HG03457 (cell line): ENCODE measurements at regions not wholly inside any gene's neighbourhood (a gene's known extent, or its start where the extent isn't known, plus 50 kb on each side); places are given as distances from the start of the nearest gene placed in this dataset.
A peak's percentile ranks its signal among the peaks of the same experiment; 100 is the strongest.

Experiments used
- ATAC-seq: cut with Tn5 transposase; IDR thresholded peaks from one replicate; pipeline ENCODE4 v1.9.1; 2021; ENCODE audit warnings: moderate number of reproducible peaks; ENCODE audit not compliant: unreplicated experiment

GRCh38 chr7:47148536-47149207 lies 433.2 kb downstream of the TNS3 start:
- no peak for ATAC-seq

- peak; percentile 48 for ATAC-seq
These were observed 434.7 kb downstream of the TNS3 start for GRCh38 chr7:47147213-47147631.

DNA sequence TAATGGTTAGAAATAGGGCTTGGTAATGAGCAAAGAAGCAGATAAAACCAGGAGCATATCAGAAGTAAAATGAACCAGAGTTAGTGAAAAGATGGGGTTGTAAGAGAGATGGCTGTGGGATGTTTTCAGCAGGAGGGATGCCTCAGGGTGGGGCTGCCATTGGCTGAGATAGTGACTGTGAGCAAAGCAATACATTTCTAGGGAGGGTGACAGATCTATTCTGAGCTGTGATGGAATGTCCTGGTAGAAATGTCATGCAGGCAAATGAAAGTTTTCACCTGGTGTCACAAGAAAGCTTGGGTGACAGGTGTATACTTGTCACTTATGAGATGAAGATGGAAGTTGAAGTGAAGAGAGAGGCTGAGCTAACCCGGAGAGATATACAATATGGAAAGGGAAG lies 435.9 kb downstream of the TNS3 start:
- no peak for ATAC-seq

DNA sequence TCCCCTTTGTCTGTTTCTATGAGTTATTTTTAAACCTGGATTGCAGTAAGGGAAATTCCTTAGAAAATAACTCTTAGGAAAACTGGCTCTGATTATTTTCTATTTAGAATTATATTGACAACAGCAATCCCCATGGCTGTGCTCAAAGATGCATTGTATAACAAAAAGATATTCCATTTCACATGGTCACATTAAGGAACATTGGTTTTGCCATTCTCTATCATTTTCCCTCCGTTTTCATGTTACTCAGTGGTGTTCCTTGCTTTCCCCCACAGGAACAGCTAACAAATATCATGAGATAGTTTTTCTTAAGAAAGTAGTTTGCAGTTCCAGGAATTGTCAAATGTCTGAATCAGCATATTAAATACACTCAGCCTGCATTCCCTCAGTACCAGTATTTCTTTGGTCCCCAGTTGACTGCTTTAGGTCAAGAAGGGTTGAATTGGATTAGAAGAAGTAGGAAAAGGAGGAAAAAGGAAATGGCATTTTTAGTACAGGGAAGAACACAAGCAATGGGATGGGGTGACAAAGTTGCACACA lies 436.7 kb downstream of the TNS3 start:
- no peak for ATAC-seq

DNA sequence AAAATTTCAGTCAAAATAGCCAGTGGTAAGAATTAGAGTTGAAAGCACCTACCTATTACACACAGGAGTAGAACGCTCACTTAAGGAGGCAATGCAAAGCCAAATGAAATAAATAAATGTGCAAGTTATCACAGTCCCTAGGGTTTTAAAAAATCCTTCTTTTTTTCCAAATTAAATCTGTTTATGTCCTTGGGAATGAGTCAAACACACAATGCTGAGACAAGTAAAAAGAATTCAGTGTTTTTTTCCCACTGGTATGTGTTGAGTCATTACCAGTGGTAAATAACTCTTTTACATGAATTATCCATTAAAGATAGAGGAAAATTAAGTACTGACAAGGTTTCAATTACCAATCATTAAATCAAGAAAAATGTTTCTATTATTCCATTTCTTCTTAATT lies 438.6 kb downstream of the TNS3 start:
- no peak for ATAC-seq

- ATAC-seq: no peak
These were observed 439.1 kb downstream of the TNS3 start for GRCh38 chr7:47142867-47143175.

DNA sequence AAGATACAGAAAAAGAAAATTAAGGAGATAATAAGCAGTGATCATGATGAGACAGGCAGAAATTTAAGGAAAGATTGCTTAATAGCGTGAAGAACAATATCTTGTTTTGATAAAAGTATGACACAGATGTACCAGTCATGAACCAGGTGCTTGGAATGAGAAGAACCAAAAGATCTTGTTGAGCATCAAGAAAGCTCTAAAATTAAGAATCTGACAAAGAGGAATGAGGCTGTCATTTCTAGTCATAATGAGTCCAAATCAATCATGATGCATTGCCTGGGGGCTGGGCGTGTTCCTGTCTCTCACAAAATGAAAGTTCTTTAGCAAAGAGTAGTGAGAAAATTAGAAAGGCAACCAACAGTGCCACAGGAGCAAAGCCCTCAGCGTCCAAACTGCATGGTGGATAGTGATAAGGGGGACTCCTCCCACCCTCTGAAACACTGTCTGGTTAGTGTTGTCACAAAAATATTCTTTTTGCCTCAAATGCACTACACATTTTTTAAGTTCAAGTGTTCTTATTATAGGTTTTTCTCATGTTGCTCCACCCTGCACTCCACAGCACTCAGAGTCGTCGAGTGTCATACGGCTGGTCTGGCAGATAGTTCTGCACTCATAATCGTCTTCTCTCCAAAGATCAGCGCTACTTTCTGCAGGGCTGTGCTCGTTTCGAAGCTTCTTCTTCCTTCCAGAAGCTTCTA lies 439.6 kb downstream of the TNS3 start:
- no peak for ATAC-seq

GRCh38 chr7:47132471-47132870 lies 449.4 kb downstream of the TNS3 start:
- no peak for ATAC-seq

DNA sequence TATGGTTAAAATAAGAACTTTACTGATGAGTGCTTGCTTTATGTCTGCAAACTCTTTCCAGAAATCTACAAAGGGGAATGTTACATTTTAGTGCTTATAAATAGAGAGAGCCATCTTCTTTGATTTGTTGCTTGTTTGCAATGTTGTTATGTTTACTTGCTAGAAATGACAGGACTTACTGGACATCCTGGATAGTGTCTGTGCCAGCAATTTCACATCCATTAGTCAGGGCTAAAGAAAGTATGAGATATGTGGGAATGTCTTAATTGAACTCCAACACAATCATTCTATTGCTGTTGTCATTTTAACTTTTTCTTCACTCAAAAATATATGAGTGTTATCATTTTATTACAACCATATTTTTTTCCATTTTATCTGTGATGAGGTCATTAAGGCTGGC lies 453.2 kb downstream of the TNS3 start:
- no peak for ATAC-seq

DNA sequence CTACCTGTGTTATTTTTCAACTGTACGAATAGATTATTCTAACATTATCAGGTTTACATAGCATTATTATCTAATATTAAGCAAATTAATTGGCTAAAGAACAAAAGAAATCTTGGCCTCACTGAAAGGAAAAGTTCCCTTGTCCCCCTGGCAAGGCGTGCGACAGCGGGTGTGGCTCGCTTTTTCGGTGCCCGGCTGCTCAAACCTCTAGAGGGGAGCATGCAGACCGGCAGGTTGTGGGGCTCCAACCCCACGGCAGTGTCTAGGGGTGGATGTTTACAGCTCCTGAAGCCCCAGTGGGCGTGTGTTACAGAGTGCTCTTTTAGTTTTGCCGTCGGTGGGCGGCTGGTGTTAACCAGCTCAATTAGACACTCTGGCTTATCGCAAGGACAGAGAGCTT lies 456.4 kb downstream of the TNS3 start:
- no peak for ATAC-seq

GRCh38 chr7:47119261-47119865 lies 462.5 kb downstream of the TNS3 start:
- no peak for ATAC-seq

DNA sequence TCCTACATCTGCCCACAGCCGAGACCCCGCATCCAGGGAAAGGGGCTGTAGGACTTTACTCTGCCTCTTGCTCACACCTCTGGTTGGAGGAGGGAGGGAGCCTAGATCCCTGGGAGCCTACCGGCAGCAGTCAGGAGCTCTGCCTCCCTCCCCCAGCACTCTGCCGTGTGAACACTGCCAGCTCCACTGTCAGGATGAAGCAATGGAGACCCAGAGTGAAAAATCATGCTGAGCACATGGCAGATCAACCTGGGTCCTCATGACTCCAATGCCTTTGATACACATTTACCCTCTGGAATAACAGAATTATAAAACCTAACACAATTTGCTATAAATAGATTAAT lies 477.7 kb downstream of the TNS3 start:
- no peak for ATAC-seq

DNA sequence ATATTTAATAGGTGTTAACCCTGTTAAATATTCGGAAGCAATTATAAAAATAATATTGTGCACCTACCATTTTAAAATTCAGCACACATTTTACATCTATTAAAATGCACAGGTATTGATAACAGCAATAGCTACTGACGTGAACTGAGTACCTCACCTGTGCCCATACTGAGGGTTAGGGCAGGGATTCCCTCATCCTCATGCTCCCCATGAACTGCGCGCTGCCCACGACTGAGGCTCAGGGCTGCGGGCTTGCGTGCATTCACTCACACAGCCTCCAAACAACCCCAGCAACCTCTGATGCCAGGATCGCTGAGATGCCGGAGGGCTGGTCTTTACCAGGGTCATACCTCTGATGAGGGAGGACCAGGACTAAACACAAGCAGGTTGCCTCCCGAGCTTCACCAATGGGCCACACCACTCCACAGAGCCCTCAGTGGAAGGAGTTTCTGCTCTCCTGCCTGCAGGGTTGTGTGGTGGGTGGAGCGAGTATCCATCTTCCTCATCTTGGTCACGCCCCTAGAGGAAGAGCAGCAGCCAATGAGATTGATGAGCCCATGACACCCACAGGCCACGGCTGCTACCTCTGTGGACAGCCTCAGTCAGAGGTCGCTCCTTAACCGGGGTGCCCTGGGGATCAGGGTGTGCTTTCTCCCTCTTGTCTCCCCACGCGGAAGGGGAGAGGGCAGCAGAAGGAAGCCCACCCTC lies 478.3 kb downstream of the TNS3 start:
- ATAC-seq: no peak

DNA sequence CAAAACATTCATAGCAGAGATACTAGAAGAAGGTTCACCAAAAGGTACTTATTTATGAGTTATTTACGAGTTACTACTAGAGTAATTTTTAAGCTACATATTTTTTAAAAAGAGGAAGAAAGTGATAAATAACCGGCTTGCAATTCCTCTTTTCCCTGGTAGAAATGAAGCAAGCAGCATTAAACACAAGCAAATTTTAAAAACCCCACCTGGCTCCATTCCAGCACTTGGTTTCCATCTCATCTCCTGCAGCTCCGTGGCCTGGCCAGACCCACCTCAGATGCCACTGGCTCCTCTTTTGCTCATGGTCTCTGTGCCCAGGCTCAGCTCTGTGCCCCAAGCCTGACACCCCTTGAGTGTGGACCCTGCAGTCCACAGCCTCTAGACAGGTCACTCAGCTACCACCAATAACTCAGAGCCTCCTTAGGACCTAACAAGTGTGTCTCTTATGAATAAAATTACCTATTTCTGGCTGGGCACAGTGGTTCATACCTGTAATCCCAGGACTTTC lies 479.5 kb downstream of the TNS3 start:
- ATAC-seq: no peak

- no peak for ATAC-seq
These were observed 481.0 kb downstream of the TNS3 start for GRCh38 chr7:47100817-47101435.

DNA sequence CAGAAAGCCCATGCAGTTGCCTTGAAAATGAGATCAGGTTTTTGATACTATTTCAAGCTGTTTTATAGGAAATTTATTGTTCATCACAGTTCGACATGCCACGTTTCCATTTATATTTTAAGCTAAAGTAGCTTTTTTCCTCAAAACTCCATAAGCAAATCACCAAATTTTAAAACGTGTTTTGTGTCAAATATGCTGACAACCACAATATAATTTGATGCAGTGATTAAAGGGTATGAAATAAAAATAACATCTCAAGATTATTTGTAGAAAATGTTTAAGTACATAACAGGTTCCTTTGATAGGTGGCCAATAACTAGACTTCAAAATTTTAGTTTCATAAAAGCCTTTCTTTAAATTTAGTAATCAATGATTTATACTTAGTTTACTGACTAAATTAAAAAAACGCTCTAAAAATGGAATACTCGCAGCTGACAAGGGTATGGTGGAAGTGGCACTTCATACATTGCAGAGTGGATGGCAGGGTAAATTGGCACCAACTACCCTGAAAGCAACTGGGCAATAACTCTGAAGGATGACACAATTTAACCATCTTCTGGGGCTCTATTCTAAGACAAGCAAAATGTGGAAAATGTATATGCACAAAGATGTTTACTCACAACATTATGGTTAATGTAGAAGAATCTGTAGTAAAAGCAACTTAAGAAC lies 481.6 kb downstream of the TNS3 start:
- no peak for ATAC-seq

DNA sequence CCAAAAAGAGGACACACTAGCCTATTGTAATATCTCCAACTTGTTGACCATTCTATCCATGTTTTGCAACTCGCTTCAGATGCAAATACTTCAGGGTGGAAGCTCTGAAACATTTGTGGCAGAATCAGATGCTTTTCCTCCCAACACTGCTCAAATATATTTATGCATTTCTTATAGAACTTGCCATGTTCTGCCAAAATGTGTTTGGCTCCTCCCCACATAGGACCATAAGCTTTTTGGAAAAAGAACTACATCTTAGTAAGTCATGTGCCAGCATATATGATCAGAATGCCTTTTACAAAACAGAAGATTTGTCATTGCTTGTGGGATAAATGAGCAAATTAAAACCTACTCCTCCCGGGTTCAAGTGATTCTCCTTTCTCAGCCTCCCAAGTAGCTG lies 484.5 kb downstream of the TNS3 start:
- ATAC-seq: no peak

- no peak for ATAC-seq
These were observed 486.0 kb downstream of the TNS3 start for GRCh38 chr7:47095946-47096345.

DNA sequence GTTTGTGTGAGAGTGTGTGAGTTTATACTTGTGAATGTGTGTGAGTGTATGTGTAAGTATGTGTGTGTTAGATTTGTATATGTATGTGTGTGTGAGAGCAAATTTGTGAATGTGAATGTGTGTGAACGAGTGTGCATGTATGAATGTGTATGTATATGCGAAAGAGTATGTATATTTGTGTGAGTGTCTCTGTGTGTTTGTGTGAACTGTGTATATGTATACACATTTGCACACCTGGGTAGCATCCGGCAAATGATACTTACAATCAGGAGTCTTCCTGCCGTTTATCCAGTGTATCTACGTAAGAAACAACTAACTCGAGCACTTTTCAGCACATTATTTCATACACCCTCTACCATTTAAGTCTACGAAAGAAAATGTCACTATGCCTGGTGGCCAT lies 487.4 kb downstream of the TNS3 start:
- ATAC-seq: no peak
